AG09319 (cell line): ENCODE measurements at regions not wholly inside any gene's neighbourhood (a gene's known extent, or its start where the extent isn't known, plus 50 kb on each side); places are given as distances from the start of the nearest gene placed in this dataset.

ENCODE experiments used
- DNase-seq: peaks from one replicate; pipeline ENCODE4 v3.0.0-alpha.2; 2010; ENCODE audit warnings: low read depth; ENCODE audit errors: extremely low read depth
- CTCF ChIP-seq: IDR thresholded peaks from 2 replicates; pipeline ENCODE4 v1.5.1; 2011; ENCODE audit warnings: low read depth, mild to moderate bottlenecking, inconsistent platforms, low read length, moderate library complexity

DNA sequence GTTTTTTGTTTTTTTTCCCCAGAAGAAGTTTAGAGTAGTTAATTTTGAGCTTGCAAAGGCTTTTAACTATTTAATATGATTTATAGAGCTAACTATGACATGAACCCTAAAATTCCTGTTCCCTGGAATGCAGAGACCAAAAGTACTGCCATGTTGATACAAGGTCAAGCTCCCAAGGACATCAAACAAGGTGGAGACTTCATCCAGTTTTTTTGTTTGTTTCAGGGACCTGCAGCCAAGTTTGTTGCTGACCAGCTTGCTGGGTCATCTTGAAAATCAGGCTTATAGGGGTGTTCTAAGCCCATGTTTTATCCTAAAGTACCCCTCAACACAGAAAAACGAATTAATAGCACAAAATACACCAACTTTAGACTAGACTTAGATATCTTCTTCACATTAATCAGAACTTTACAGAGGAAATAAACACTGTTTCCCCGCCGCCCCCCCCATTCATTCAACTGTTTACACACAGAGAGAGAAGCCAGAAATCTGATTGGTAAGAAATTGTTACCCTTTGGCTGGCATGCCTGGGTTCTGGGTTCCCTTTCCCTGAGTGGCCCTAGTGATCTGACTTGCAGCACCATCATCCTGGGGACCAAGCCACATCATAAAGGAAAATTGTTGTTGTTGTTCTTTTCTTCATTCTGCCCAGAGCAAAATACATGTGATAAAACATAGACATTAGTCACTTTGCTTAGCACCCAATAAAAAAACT, 860.5 kb downstream of the CCSER2 start:
- DNase-seq, result no peak
- TF ChIP-seq CTCF, result no peak

- no peak for TF ChIP-seq CTCF
- no peak for DNase-seq
These were observed 865.4 kb downstream of the CCSER2 start for GRCh38 chr10:85193796-85194195.

- TF ChIP-seq CTCF, result no peak
- DNase-seq, result no peak
These were observed 866.3 kb downstream of the CCSER2 start for GRCh38 chr10:85194706-85195105.

DNA sequence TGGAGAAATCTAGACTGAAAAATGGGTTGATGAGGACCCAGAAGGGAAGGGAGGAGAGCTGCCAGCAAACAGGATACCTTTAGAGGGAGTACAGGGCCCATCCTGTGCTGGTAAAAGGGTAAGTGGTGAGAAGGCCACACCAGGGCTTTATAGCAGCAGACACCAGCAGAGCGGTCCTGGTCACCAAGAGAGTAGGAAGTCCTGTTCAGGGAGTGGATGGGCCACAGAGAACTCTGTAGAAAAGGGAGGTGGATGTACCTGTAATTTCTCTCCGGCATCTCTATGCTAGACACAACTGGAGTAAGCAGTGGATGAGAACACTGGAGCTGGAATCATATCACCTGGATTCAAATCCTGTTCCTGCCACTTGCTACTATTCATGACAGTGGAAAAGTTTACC, 867.2 kb downstream of the CCSER2 start:
- DNase-seq, result no peak
- TF ChIP-seq CTCF, result no peak

DNA sequence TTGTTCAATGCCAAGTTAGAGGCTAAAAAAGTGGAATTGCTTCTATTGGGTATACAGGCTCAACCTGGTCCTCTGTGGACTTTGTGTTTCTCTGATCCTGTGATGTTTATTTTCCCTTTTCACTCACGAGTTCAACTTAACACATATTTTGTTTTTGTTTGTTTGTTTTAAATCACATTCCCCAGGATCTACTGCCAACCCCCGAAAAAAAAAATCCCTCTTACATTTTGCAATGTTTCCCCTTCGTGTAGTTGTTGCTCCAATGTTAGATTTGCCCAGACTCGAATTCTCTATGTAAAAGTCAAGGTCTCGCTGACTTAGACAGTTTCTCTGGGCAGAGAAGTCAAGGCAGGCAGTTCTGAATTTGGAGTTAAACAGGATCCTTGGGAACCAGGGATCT, 876.4 kb downstream of the CCSER2 start:
- TF ChIP-seq CTCF, result no peak
- no peak for DNase-seq

DNA sequence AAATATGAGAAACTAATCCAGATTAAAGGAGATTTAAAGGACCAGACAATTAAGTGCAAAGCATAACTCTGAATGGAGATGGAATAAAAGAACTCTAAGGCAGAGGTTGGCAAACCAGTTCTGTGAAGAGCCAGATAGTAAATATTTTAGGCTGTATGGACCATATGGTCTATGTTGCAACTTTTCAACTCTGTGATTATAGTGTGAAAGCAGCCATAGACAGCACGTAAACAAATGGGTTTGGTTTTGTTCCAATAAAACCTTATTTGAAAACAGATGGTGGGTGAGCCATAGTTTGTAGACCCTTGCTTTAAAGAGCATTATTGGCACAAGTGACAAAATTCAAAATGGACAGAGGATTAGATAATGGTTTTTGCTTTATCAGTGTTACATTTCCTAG, 884.1 kb downstream of the CCSER2 start:
- DNase-seq, result no peak
- no peak for TF ChIP-seq CTCF

DNA sequence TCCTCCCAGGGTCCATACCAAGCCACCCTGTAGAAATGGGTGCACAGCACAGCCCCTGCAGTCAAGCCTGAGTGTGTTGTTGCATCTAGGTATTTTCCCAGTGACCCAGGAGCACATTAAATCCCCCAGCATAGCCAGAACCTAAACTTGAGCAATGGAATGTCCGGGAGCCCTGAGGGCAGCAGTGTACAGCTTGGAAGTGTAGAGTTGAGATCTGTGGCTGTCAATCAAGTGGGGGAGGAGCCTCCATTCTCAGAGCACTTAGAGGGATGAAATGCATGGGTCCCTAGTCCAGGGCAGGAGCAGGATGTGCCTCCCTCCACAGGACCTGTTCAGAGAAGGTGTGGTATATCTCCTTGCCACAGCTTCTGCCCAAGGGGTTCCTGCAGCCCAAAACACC, 885.1 kb downstream of the CCSER2 start:
- no peak for DNase-seq
- TF ChIP-seq CTCF, result no peak
